Left ventricle myocardium superior (tissue), 1 donor: ENCODE measurements at regions not wholly inside any gene's neighbourhood (a gene's known extent, or its start where the extent isn't known, plus 50 kb on each side); places are given as distances from the start of the nearest gene placed in this dataset.

Source experiments
- ATAC-seq: fragments of 200-7000 bp; cut with Tn5 transposase; one replicate; pipeline ENCODE4 v1.9.1; 2020; ENCODE audit warnings: mild to moderate bottlenecking, moderate library complexity
- DNase-seq: peaks from one replicate; pipeline ENCODE4 v3.0.0-alpha.2; 2020
- intact Hi-C: fragments of 100-400 bp; cut with micrococcal nuclease; formaldehyde crosslinking; loops from one replicate; pipeline ENCODE4 v1.11.0; 2022
- donor health status: DM: no; HTN: yes; CAD: no; lungs with severe emphysema.

GRCh38 chr4:165662341-165662740 is 210.7 kb upstream of the TLL1 start:
- intact Hi-C loops: no loop called here
- no peak for ATAC-seq
- DNase-seq: no peak

GRCh38 chr4:165663411-165663810 is 209.6 kb upstream of the TLL1 start:
- intact Hi-C loops: no loop called here
- no peak for ATAC-seq
- DNase-seq: no peak

- no peak for DNase-seq
- intact Hi-C loops: no loop called here
- no peak for ATAC-seq
Measured at GRCh38 chr4:165666836-165667235, 206.2 kb upstream of the TLL1 start.

- intact Hi-C loops: no loop called here
- ATAC-seq (no peak), DNase-seq (no peak)
Measured at GRCh38 chr4:165667969-165668368, 205.1 kb upstream of the TLL1 start.

GRCh38 chr4:165668694-165669093 is 204.3 kb upstream of the TLL1 start:
- DNase-seq: no peak
- intact Hi-C loops: no loop called here
- ATAC-seq: no peak

- no peak for ATAC-seq
- intact Hi-C loops: no loop called here
- DNase-seq: no peak
Measured at GRCh38 chr4:165677081-165677480, 196.0 kb upstream of the TLL1 start.

GRCh38 chr4:165678236-165678935 is 194.7 kb upstream of the TLL1 start:
- ATAC-seq (no peak), DNase-seq (no peak)
- intact Hi-C loops: no loop called here

GRCh38 chr4:165678936-165679325 is 194.1 kb upstream of the TLL1 start:
- DNase-seq (no peak), ATAC-seq (no peak)
- intact Hi-C loops: no loop called here

GRCh38 chr4:165680821-165681220 is 192.2 kb upstream of the TLL1 start:
- intact Hi-C loops: no loop called here
- ATAC-seq (no peak), DNase-seq (no peak)

- DNase-seq (no peak), ATAC-seq (no peak)
- intact Hi-C loops: no loop called here
Measured at GRCh38 chr4:165682611-165683010, 190.4 kb upstream of the TLL1 start.

- DNase-seq (no peak), ATAC-seq (peak; percentile 50)
- intact Hi-C loops: no loop called here
Measured at GRCh38 chr4:165684177-165684805, 188.7 kb upstream of the TLL1 start.

GRCh38 chr4:165686756-165687155 is 186.3 kb upstream of the TLL1 start:
- ATAC-seq: no peak
- no peak for DNase-seq
- intact Hi-C loops: no loop called here

GRCh38 chr4:165689159-165689558 is 183.9 kb upstream of the TLL1 start:
- ATAC-seq: no peak
- intact Hi-C loops: no loop called here
- no peak for DNase-seq

GRCh38 chr4:165692082-165692481 is 181.0 kb upstream of the TLL1 start:
- ATAC-seq: no peak
- intact Hi-C loops: no loop called here
- no peak for DNase-seq

GRCh38 chr4:165698272-165698671 is 174.8 kb upstream of the TLL1 start:
- DNase-seq (no peak), ATAC-seq (no peak)
- intact Hi-C loops: no loop called here

- intact Hi-C loops: no loop called here
- no peak for DNase-seq
- ATAC-seq: no peak
Measured at GRCh38 chr4:165699055-165699454, 174.0 kb upstream of the TLL1 start.

- intact Hi-C loops: no loop called here
- DNase-seq (no peak), ATAC-seq (peak; percentile 40)
Measured at GRCh38 chr4:165700855-165701254, 172.2 kb upstream of the TLL1 start.

GRCh38 chr4:165707128-165707527 is 165.9 kb upstream of the TLL1 start:
- DNase-seq (no peak), ATAC-seq (no peak)
- intact Hi-C loops: no loop called here

- DNase-seq (peak; percentile 33), ATAC-seq (peak; percentile 46)
- intact Hi-C loops: no loop called here
Measured at GRCh38 chr4:165709516-165709915, 163.5 kb upstream of the TLL1 start.

GRCh38 chr4:165709973-165710526 is 163.0 kb upstream of the TLL1 start:
- intact Hi-C loops: no loop called here
- ATAC-seq (no peak), DNase-seq (no peak)

- intact Hi-C loops: no loop called here
- no peak for DNase-seq
- ATAC-seq: peak; percentile 71
Measured at GRCh38 chr4:165711436-165711835, 161.6 kb upstream of the TLL1 start.
